HL-60 (cell line): ENCODE measurements at regions not wholly inside any gene's neighbourhood (a gene's known extent, or its start where the extent isn't known, plus 50 kb on each side); places are given as distances from the start of the nearest gene placed in this dataset.

ENCODE experiments used
- DNase-seq, 2 experiments: peaks; one replicate each; pipeline ENCODE4 v3.0.0-alpha.2; 2010 to 2020; ENCODE audit warnings: low read depth in 1 of 2, low spot score in 1 of 2
- H3K27ac ChIP-seq: fragments of 250-450 bp; sonication (Bioruptor Pico); replicated peaks from 2 replicates; pipeline ENCODE4 v1.5.1; 2020; ENCODE audit warnings: mild to moderate bottlenecking, moderate library complexity
- H3K27me3 ChIP-seq: fragments of 250-450 bp; sonication (Bioruptor Pico); 2 replicates; pipeline ENCODE4 v1.5.1; 2021; ENCODE audit warnings: mild to moderate bottlenecking, moderate library complexity; ENCODE audit not compliant: insufficient read depth, poor library complexity, severe bottlenecking
- H3K4me3 ChIP-seq: replicated peaks from 2 replicates; pipeline ENCODE4 v1.5.1; 2011; ENCODE audit warnings: mild to moderate bottlenecking, control low read depth, low read length; ENCODE audit not compliant: insufficient read depth
- GABPA ChIP-seq: IDR thresholded peaks from 2 replicates; pipeline ENCODE4 v1.6.1; 2012; ENCODE audit warnings: low read depth
- POLR2AphosphoS5 ChIP-seq: IDR thresholded peaks from 2 replicates; pipeline ENCODE4 v1.6.1; 2012; ENCODE audit warnings: low read depth
- SPI1 ChIP-seq: IDR thresholded peaks from 2 replicates; pipeline ENCODE4 v1.6.1; 2012; ENCODE audit warnings: low read depth, mild to moderate bottlenecking, borderline replicate concordance
- TF ChIP-seq, protein P1 (sequence below): IDR thresholded peaks from 2 replicates; pipeline ENCODE4 v1.6.1; 2012; ENCODE audit warnings: low read depth; ENCODE audit not compliant: insufficient replicate concordance
- TF ChIP-seq, protein P2 (sequence below): IDR thresholded peaks from one replicate; pipeline ENCODE4 v1.5.1; 2011; ENCODE audit warnings: low read length, control low read depth, inconsistent platforms; ENCODE audit not compliant: insufficient read depth

- no peak overlapping the region for H3K27ac ChIP-seq
- H3K4me3 ChIP-seq, result no peak overlapping the region
- H3K27me3 ChIP-seq, result no peaks in the 10 kb centered on the region
- no peak for DNase-seq
- no peak for TF ChIP-seq POLR2AphosphoS5
- TF ChIP-seq GABPA, result no peak
- TF ChIP-seq SPI1, result no peak
- TF ChIP-seq, protein P1, sequence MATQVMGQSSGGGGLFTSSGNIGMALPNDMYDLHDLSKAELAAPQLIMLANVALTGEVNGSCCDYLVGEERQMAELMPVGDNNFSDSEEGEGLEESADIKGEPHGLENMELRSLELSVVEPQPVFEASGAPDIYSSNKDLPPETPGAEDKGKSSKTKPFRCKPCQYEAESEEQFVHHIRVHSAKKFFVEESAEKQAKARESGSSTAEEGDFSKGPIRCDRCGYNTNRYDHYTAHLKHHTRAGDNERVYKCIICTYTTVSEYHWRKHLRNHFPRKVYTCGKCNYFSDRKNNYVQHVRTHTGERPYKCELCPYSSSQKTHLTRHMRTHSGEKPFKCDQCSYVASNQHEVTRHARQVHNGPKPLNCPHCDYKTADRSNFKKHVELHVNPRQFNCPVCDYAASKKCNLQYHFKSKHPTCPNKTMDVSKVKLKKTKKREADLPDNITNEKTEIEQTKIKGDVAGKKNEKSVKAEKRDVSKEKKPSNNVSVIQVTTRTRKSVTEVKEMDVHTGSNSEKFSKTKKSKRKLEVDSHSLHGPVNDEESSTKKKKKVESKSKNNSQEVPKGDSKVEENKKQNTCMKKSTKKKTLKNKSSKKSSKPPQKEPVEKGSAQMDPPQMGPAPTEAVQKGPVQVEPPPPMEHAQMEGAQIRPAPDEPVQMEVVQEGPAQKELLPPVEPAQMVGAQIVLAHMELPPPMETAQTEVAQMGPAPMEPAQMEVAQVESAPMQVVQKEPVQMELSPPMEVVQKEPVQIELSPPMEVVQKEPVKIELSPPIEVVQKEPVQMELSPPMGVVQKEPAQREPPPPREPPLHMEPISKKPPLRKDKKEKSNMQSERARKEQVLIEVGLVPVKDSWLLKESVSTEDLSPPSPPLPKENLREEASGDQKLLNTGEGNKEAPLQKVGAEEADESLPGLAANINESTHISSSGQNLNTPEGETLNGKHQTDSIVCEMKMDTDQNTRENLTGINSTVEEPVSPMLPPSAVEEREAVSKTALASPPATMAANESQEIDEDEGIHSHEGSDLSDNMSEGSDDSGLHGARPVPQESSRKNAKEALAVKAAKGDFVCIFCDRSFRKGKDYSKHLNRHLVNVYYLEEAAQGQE, result no peak
- TF ChIP-seq, protein P2, sequence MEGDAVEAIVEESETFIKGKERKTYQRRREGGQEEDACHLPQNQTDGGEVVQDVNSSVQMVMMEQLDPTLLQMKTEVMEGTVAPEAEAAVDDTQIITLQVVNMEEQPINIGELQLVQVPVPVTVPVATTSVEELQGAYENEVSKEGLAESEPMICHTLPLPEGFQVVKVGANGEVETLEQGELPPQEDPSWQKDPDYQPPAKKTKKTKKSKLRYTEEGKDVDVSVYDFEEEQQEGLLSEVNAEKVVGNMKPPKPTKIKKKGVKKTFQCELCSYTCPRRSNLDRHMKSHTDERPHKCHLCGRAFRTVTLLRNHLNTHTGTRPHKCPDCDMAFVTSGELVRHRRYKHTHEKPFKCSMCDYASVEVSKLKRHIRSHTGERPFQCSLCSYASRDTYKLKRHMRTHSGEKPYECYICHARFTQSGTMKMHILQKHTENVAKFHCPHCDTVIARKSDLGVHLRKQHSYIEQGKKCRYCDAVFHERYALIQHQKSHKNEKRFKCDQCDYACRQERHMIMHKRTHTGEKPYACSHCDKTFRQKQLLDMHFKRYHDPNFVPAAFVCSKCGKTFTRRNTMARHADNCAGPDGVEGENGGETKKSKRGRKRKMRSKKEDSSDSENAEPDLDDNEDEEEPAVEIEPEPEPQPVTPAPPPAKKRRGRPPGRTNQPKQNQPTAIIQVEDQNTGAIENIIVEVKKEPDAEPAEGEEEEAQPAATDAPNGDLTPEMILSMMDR, result no peak
These were observed 216.9 kb upstream of the RXFP2 start for GRCh38 chr13:31522396-31522795.

DNA sequence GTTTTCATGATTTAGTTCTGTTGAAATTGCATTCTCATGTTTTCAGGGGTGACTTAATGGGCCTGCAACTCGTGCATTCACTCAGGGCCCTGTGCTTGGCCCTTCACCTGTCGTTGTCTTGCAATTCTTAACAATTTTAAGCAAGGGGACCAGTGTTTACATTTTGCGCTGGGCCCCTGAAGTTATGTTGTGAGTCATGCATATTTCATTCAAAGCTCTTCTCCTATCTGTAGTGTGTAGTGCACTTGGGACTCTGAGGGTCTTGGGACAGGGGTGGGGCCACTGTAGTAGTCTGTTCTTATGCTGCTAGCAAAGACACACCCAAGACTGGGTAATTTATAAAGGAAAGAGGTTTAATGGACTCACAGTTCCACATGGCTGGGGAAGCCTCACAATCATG is 211.2 kb upstream of the RXFP2 start:
- Histone ChIP-seq H3K27ac (no peak overlapping the region), H3K27me3 (no peaks in the 10 kb centered on the region), H3K4me3 (no peak overlapping the region)
- TF ChIP-seq, protein P1, result no peak
- TF ChIP-seq POLR2AphosphoS5 (no peak), SPI1 (no peak), GABPA (no peak)
- TF ChIP-seq, protein P2, result no peak
- DNase-seq, result no peak

GRCh38 chr13:31528758-31529157 is 210.6 kb upstream of the RXFP2 start:
- no peak for DNase-seq
- Histone ChIP-seq H3K27me3 (no peaks in the 10 kb centered on the region), H3K4me3 (no peak overlapping the region), H3K27ac (no peak overlapping the region)
- TF ChIP-seq, protein P2, result no peak
- TF ChIP-seq SPI1 (no peak), POLR2AphosphoS5 (no peak), GABPA (no peak)
- TF ChIP-seq, protein P1, result no peak
